Activated CD8-positive, alpha-beta memory T cell treated with anti-CD3 and anti-CD28 coated beads for 48 hours (primary cell): ENCODE measurements at regions not wholly inside any gene's neighbourhood (a gene's known extent, or its start where the extent isn't known, plus 50 kb on each side); places are given as distances from the start of the nearest gene placed in this dataset.

Source experiments
- DNase-seq, 3 experiments: peaks; one replicate each; pipeline ENCODE4 v3.0.0-alpha.2; 2020; ENCODE audit warnings: low read depth in 2 of 3, low spot score in 2 of 3

DNA sequence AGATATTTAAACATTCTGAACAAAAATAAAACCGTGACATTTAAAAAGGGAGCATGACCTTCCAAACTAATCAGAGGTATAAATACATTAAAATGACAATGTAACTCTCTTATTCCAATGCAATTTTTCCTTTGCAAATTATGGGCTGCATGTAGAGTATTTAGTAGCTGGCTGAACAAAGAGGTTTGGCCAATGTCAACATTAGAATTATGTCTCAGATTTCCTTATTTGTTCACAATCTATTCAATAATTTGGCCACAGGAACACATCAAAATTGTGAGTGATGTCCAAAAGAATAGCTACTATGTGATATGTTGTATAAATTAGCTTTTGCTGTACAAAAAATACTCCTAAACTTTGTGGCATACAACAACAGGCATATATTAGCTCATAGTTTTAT, 580.0 kb upstream of the MARCKS start:
- no peak for DNase-seq

DNA sequence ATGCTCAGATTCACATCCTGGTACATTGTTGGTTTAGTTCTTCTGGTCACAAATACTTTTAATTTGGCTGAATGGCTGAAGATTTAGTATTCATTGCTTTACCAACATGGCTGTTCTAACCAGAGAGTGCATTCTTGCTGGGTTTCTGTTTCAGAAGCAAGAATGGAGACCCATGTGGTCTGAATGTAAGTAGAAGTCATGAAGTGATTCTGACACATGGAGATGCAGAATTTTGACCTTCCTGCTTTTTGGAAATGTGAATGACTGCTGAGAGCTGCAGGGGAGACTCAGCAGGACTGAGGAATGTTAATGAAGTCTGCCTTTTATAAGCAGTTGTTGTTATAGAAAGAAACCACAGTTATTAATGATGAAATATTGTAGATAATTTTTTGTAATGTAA, 576.1 kb upstream of the MARCKS start:
- no peak for DNase-seq

- DNase-seq, result no peak
Measured at GRCh38 chr6:113281431-113281830, 575.7 kb upstream of the MARCKS start.

GRCh38 chr6:113287396-113287795, 569.7 kb upstream of the MARCKS start:
- DNase-seq, result no peak

DNA sequence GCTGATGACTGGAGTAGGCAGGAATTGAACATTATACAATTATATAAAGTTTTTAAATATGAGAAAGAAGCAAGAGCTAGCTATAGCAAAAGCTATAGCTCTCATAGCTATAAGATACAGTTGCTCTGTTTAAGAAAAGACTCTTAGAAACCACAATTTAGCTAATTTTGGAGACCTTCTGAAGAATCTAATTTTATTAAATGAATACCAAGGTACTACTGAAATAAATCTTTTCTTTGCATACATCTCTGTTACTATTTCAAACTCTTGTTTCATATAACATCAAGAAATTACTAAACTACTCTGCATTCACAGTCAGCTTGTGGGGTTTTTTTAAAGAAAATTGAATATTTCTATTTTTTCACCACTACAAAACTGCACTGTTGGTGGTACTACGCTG, 568.7 kb upstream of the MARCKS start:
- no peak for DNase-seq

DNA sequence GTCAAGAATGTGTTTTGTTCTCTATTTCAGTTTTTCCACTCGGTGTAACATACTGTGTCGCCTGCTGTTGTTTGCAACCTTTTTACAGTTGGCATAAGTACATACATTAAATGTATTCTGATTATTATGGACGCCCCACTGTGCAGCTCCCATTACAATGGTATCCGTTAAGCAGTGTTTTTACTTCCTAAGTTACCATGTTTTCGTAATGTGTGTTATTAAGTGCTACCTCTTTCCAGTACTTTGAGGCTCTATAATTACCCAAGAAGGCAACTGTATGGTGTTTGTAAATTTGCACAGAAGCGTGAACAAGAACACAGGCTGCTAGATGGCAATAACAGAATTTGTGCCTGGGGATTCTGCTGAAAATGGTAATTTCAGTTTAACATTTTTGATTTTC, 568.0 kb upstream of the MARCKS start:
- no peak for DNase-seq

DNA sequence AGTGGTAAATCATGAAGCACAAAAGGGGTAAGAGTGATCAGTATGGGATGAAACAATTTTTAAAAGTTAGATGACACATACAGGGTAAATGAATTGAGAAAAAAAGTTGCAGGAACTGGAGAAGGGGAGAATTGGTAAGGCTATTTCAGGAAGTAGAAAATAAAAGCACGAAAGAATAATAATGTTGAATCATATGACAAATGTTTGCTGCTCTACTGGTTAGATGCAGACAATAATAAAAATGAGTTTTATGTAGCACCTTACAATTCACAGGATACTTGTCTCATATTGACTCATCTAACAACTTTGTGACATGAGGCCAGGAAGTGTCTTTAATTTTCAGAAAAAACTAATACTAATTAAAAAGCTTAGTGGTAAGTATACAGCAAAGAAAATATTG, 566.5 kb upstream of the MARCKS start:
- DNase-seq, result no peak

DNA sequence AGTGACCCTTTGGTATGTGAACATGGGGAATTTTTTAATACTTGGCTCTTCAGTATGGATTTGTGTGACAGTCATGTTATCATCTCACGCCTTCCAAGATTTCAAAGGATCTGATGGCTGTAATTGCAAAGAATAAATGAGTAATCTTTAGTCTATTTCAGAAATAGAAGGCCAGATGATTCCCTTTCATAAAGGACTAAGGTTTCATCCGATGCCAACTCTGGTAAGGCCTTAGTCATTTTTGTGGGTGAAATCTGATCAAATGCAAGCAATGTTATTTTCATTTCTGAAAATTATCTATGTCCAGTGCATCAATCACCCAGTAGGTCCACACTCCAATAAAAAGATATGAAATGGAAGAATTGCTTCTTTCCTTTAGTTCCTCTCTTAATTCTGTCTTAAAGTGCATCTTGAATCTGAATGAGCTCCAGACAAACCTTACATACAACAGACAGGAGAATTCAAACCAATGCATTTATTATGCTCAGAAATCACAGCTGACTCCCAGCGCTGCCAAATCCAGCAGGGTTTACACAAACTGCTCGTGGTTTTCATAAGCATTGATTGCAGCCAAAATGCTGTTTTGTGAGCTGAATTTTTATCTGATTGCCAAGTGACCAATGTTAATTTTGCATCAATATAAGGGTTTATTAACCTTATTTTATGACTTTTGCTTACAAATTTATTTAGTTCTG, 565.2 kb upstream of the MARCKS start:
- DNase-seq, result no peak

- no peak for DNase-seq
Measured at GRCh38 chr6:113292646-113293422, 564.3 kb upstream of the MARCKS start.

- no peak for DNase-seq
Measured at GRCh38 chr6:113293423-113293740, 563.8 kb upstream of the MARCKS start.

DNA sequence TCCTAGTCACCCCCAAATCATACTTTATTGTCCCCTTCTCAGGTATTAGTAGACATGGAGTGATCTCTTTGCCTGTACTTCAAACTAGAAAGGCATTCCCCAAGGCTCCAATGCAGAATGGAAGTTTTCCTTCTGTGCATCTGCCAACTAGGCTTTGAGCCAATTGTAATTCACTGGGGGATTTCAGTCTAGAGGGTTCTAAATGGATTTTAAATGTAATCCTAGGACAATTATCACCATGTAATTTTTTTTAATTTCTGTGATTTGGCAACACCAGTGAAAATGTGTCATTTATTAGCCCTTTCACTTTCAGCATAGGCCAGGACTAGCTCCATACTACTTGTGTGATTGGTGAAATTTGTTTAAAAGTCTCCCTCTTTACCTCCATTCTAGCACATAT, 557.6 kb upstream of the MARCKS start:
- no peak for DNase-seq

- DNase-seq, result no peak
Measured at GRCh38 chr6:113301651-113302050, 555.5 kb upstream of the MARCKS start.

- no peak for DNase-seq
Measured at GRCh38 chr6:113304116-113304515, 553.0 kb upstream of the MARCKS start.

DNA sequence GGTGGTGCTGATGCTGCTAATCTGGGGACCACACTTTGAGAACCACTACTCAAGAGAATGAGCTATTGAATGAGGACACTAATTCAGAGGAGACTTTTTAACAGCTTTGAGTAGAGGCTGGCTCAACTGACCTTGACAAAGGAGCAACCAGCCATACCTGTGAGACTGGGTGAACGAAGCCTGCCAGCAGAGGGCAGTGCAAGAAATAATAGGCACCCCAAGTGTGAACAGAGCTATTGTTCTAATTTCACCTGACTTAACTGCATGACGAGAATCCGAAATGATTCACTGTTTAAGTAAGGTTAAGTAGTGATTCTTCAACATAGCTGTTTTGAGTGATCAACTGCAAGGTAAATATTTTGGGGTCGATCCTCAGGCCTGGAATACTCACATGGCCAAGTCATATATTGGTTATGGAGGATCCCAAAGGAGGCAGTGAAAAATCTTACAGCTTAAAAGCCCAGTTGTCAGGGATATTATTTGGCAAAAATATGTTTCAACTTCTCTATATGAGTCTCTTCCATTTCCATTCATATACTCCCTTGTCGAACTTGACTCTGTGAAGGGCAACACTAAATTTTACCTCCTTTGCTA, 550.5 kb upstream of the MARCKS start:
- DNase-seq, result peak in 2 of 3 experiments; percentile 2 to 3

DNA sequence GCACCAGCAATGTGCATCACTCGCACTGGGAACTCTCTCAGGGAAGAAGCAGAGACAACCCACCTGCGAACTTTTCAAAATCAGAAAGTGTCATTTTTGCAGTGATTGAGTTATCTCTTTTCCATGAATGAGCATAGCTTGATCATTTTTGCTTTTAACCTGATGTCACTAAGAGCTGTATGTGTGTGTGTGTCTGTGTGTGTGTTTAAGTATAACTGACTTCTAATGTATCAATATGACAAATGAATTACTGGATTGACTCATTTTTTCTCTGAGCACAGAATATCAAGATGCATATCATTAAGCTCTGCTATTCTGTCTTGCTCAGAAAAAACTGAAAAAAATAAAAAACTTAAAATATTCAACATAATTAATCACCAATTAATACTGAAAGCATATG, 548.9 kb upstream of the MARCKS start:
- no peak for DNase-seq

DNA sequence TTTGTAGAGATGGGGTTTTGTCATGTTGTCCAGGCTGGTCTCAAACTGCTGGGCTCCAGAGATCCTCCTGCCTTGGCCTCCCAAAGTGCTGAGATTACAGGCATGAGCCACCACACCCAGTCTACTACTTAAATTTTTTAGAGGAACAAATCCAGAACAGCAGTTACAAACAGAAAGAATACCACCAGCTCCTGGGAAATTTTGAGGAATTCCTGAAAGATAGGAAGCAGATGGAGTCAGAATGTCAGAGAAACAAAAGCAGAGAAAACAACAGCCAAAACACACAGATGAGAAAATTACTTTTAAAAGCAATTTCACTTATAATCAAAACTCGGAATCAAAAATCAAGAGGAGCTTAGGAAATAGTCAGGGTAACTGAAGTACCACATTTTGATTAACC, 543.3 kb upstream of the MARCKS start:
- DNase-seq, result no peak

- no peak for DNase-seq
Measured at GRCh38 chr6:113315165-113315564, 542.0 kb upstream of the MARCKS start.

DNA sequence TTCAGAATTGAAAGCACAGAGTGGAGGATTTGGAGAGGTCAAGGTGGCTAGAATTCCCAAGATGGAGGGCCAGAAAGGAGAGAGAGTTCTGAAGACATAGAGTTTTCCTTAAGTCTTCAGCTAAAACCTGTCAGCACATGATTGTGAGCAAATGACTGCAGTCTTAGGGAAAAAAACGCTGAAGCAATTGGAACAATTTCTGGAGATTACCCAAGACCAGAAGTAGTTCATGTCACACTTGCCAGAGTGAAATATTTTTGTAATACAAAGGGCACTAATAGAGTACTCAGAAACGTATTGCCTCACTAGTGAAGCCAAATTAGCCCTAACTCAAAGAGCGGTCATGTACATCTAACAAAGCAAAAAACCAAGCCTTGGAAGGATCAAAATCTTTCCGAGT, 541.3 kb upstream of the MARCKS start:
- DNase-seq, result no peak

GRCh38 chr6:113317442-113317841, 539.7 kb upstream of the MARCKS start:
- DNase-seq, result no peak

DNA sequence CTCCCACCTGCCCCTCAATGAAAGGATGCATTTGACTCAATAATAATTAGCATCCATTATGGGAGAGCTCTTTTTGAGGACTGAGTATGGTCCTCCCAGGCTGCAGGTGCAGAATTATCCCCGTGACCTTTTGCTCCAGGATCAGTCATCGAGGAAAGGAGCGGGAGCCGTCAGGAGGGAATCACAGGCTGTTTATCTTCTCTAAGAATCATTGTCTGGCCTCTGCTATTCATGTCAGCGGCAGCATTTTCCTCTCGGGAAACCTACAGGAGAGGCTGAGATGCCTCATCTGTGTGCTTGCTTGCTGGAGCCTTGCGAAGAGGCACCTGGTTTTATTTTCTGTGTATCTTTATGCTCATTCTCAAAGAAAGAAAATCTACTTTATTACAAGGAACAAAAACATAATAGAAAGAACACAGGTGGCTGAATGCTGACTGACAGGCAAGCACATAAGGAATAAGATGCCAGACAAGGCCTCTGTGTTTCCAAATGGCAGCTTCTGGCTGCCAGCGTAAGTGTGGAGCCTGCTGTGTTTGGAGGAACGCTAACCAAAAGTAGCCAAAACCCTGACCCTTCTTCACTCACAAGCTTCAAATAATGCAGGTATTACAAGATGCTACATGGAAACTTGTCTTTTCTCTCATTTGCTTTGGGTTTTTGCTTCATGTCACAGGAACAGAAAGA, 539.1 kb upstream of the MARCKS start:
- DNase-seq, result no peak

DNA sequence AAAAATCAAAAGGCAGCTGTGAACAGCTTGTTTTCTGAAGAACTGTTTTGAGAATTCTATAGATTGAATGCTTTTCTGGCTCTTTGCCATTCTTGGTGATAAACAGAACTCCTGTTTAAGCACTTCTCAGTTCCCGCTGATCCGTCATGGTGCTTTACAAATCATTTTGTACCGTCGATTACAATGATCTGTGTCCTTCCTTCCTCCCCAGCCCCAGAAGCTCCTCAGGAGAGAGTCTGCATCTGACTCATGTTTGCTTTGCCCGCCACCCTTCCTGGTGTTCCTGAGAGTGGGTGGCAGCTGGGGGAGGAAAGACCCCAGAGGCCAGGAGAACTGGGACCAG, 538.6 kb upstream of the MARCKS start:
- no peak for DNase-seq

DNA sequence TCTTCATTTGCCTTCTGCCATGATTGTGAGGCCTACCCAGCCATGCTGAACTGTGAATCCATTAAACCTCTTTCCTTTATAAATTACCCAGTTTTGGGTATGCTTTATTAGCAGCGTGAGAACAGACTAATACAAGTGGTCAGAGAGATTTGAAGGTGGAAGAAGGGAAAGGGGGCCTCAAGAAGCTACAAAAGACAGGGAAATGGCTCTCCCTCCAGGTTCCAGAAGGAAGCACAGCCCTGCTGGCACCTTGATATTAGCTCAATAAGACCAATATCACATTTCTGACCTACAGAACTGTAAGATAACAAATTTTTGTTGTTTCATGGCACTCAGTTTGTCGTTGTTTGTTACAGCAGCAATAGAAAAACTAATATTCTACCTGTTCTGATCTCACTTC, 536.5 kb upstream of the MARCKS start:
- DNase-seq, result no peak
